ENCODE measurements at regions not wholly inside any gene's neighbourhood (a gene's known extent, or its start where the extent isn't known, plus 50 kb on each side); places are given as distances from the start of the nearest gene placed in this dataset.

DNA sequence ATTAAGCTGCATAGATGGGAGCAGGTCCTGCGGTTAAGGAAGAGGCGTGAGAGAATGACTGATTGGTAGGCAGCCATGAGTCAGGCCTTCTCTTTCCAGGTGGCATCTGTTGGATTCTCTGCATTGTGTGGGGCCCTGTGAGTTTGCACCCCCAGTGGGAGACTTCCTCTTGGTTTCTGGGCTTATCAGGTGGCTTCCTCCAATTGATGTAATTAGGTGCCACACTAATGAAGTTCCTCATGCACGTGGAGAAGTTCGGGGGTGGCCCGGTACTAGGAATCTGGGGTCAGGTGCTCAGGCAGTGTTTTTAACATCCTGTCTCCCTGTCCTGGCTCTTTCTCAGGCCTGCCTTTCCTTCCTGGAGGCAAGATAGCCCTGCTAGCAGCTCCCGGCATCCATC is 765.1 kb upstream of the TMEM132C start:
- TF ChIP-seq, protein P1, sequence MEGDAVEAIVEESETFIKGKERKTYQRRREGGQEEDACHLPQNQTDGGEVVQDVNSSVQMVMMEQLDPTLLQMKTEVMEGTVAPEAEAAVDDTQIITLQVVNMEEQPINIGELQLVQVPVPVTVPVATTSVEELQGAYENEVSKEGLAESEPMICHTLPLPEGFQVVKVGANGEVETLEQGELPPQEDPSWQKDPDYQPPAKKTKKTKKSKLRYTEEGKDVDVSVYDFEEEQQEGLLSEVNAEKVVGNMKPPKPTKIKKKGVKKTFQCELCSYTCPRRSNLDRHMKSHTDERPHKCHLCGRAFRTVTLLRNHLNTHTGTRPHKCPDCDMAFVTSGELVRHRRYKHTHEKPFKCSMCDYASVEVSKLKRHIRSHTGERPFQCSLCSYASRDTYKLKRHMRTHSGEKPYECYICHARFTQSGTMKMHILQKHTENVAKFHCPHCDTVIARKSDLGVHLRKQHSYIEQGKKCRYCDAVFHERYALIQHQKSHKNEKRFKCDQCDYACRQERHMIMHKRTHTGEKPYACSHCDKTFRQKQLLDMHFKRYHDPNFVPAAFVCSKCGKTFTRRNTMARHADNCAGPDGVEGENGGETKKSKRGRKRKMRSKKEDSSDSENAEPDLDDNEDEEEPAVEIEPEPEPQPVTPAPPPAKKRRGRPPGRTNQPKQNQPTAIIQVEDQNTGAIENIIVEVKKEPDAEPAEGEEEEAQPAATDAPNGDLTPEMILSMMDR (IDR thresholded peaks at IDR 0.05; ENCODE audit: insufficient read depth, low read length): no peak
- TF ChIP-seq POLR2AphosphoS5 (IDR thresholded peaks at IDR 0.05; ENCODE audit: low read depth) (no peak), GABPA (IDR thresholded peaks at IDR 0.05; ENCODE audit: low read depth) (no peak), SPI1 (IDR thresholded peaks at IDR 0.05; ENCODE audit: borderline replicate concordance, low read depth) (no peak)
- TF ChIP-seq, protein P2, sequence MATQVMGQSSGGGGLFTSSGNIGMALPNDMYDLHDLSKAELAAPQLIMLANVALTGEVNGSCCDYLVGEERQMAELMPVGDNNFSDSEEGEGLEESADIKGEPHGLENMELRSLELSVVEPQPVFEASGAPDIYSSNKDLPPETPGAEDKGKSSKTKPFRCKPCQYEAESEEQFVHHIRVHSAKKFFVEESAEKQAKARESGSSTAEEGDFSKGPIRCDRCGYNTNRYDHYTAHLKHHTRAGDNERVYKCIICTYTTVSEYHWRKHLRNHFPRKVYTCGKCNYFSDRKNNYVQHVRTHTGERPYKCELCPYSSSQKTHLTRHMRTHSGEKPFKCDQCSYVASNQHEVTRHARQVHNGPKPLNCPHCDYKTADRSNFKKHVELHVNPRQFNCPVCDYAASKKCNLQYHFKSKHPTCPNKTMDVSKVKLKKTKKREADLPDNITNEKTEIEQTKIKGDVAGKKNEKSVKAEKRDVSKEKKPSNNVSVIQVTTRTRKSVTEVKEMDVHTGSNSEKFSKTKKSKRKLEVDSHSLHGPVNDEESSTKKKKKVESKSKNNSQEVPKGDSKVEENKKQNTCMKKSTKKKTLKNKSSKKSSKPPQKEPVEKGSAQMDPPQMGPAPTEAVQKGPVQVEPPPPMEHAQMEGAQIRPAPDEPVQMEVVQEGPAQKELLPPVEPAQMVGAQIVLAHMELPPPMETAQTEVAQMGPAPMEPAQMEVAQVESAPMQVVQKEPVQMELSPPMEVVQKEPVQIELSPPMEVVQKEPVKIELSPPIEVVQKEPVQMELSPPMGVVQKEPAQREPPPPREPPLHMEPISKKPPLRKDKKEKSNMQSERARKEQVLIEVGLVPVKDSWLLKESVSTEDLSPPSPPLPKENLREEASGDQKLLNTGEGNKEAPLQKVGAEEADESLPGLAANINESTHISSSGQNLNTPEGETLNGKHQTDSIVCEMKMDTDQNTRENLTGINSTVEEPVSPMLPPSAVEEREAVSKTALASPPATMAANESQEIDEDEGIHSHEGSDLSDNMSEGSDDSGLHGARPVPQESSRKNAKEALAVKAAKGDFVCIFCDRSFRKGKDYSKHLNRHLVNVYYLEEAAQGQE (IDR thresholded peaks at IDR 0.05; ENCODE audit: insufficient replicate concordance, low read depth): no peak

Data from HL-60 (cell line).